Stimulated activated CD8-positive, alpha-beta memory T cell treated with anti-CD3 and anti-CD28 coated beads, Interleukin-12 subunit alpha, Interleukin-12 subunit beta, amount 100 ng/mL, for 24 hours (primary cell): ENCODE measurements at regions not wholly inside any gene's neighbourhood (a gene's known extent, or its start where the extent isn't known, plus 50 kb on each side); places are given as distances from the start of the nearest gene placed in this dataset.

Experiments used
- DNase-seq: peaks from one replicate; pipeline ENCODE4 v3.0.0-alpha.2; 2020; ENCODE audit errors: extremely low read depth

DNA sequence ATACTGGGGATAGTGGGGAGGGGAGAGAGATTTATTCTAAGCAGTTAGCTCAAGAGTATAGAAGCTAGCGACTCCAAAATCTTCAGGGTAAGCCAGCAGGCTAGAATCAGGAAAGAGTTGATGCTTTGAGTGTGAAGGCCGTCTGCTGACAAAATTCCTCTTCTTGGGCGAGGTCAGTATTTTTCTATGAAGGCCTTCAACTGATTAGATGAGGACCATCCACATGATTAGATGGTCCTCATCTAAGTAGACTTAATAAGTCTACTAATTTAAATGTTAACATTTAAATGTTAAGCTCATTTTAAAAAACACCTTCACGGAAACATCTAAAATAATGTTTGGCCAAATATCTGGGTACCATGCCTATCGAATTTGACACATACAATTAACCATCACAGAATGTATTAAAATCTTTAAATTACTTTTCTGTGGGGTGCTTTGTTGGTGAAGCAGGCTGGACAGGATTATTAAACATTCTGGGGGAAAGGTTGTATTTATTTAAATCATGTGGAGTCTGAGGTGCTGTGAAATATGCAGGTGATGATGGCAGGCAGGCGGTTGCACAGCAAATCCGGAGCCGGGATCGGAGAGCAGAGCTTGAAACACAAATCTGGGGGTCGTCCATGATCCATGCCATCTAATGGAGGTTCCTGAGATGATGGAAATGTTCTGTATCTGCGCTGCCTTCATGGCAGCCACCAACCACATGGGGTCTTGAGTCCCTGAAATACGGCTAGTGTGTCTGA, 49.8 kb upstream of the ADORA2B start:
- DNase-seq = no peak
